ENCODE measurements at regions not wholly inside any gene's neighbourhood (a gene's known extent, or its start where the extent isn't known, plus 50 kb on each side); places are given as distances from the start of the nearest gene placed in this dataset.

DNA sequence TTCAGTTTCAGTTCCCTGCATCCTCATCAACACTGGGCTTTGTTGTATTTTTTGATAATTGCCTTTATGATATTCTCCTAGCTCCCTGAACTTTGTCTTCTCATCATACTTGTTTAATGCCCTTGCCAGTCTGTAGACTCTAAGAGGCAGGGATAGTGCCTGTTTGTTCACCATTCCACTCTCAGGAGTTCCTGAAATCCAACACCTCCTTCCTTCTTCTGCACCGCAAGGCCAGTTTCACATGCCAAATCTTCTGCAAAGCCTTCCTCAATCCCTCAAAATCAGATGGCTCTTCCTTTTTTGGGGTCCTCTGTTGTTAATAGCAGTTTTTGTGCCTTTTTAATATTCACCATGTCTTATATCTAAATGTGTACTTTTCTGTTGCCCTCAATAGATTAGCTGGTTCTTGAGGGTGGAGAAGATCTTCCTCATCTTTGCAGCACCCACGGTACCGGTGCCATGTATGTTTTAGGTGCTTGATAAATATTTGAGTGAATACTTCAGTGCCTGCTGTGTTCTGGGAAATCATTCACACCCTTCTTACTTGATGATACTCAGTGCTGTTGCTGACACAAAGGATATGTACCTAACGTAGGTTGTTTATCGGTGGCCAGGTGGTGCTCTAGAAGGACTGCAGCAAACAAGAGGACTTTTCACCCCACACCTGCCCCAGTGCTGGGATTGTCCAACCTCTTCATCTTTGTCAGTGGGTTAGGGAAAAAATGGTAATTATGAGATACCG is 85.3 kb upstream of the LIMCH1 start:
- Histone ChIP-seq H3K9me3 (ENCODE audit: low read depth, low read length) (no peaks in the 10 kb centered on the region), H3K79me2 (ENCODE audit: insufficient read depth, low read length) (no peaks in the 10 kb centered on the region), H2AFZ (ENCODE audit: low read length) (no peak overlapping the region), H3K27me3 (ENCODE audit: insufficient read depth, low read length) (no peaks in the 10 kb centered on the region), H3K4me3 (ENCODE audit: insufficient read depth, low read length) (no peak overlapping the region), H3K36me3 (ENCODE audit: insufficient read depth, low read length) (no peaks in the 10 kb centered on the region), H3K27ac (ENCODE audit: low read depth, low read length) (no peak overlapping the region), H3K4me1 (ENCODE audit: insufficient read depth, low read length) (no peaks in the 10 kb centered on the region), H4K20me1 (ENCODE audit: insufficient read depth, low read length) (no peaks in the 10 kb centered on the region), H3K4me2 (ENCODE audit: insufficient read depth, low read length) (no peak overlapping the region)
- DNase-seq (ENCODE audit: insufficient read length, low spot score, missing footprints): no peak
- TF ChIP-seq CTCF (IDR thresholded peaks at IDR 0.05; ENCODE audit: extremely low read depth, low read depth, low read length): no peak

- no peak for DNase-seq (ENCODE audit: insufficient read length, low spot score, missing footprints)
- H3K4me3 ChIP-seq (ENCODE audit: insufficient read depth, low read length): no peak overlapping the region
- H3K36me3 ChIP-seq (ENCODE audit: insufficient read depth, low read length): no peaks in the 10 kb centered on the region
- H3K4me2 ChIP-seq (ENCODE audit: insufficient read depth, low read length): no peak overlapping the region
- no peaks in the 10 kb centered on the region for H3K9me3 ChIP-seq (ENCODE audit: low read depth, low read length)
- H4K20me1 ChIP-seq (ENCODE audit: insufficient read depth, low read length): no peaks in the 10 kb centered on the region
- H3K79me2 ChIP-seq (ENCODE audit: insufficient read depth, low read length): no peaks in the 10 kb centered on the region
- no peaks in the 10 kb centered on the region for H3K4me1 ChIP-seq (ENCODE audit: insufficient read depth, low read length)
- no peak for TF ChIP-seq CTCF (IDR thresholded peaks at IDR 0.05; ENCODE audit: extremely low read depth, low read depth, low read length)
- no peak overlapping the region for H3K27ac ChIP-seq (ENCODE audit: low read depth, low read length)
- no peaks in the 10 kb centered on the region for H3K27me3 ChIP-seq (ENCODE audit: insufficient read depth, low read length)
- no peak overlapping the region for H2AFZ ChIP-seq (ENCODE audit: low read length)
Observed at GRCh38 chr4:41454423-41454822, 83.5 kb upstream of the LIMCH1 start.

GRCh38 chr4:41455206-41455605 is 82.8 kb upstream of the LIMCH1 start:
- H3K9me3 ChIP-seq (ENCODE audit: low read depth, low read length): no peaks in the 10 kb centered on the region
- H3K27ac ChIP-seq (ENCODE audit: low read depth, low read length): no peak overlapping the region
- H2AFZ ChIP-seq (ENCODE audit: low read length): no peak overlapping the region
- no peak overlapping the region for H3K4me3 ChIP-seq (ENCODE audit: insufficient read depth, low read length)
- H3K4me2 ChIP-seq (ENCODE audit: insufficient read depth, low read length): no peak overlapping the region
- TF ChIP-seq CTCF (IDR thresholded peaks at IDR 0.05; ENCODE audit: extremely low read depth, low read depth, low read length): no peak
- H3K27me3 ChIP-seq (ENCODE audit: insufficient read depth, low read length): no peaks in the 10 kb centered on the region
- H4K20me1 ChIP-seq (ENCODE audit: insufficient read depth, low read length): no peaks in the 10 kb centered on the region
- DNase-seq (ENCODE audit: insufficient read length, low spot score, missing footprints): no peak
- no peaks in the 10 kb centered on the region for H3K36me3 ChIP-seq (ENCODE audit: insufficient read depth, low read length)
- no peaks in the 10 kb centered on the region for H3K4me1 ChIP-seq (ENCODE audit: insufficient read depth, low read length)
- H3K79me2 ChIP-seq (ENCODE audit: insufficient read depth, low read length): no peaks in the 10 kb centered on the region

- Histone ChIP-seq H3K27me3 (ENCODE audit: insufficient read depth, low read length) (no peaks in the 10 kb centered on the region), H2AFZ (ENCODE audit: low read length) (no peak overlapping the region), H3K4me3 (ENCODE audit: insufficient read depth, low read length) (no peak overlapping the region), H3K36me3 (ENCODE audit: insufficient read depth, low read length) (no peaks in the 10 kb centered on the region), H3K79me2 (ENCODE audit: insufficient read depth, low read length) (no peaks in the 10 kb centered on the region), H3K9me3 (ENCODE audit: low read depth, low read length) (no peaks in the 10 kb centered on the region), H4K20me1 (ENCODE audit: insufficient read depth, low read length) (no peaks in the 10 kb centered on the region), H3K27ac (ENCODE audit: low read depth, low read length) (no peak overlapping the region), H3K4me2 (ENCODE audit: insufficient read depth, low read length) (no peak overlapping the region), H3K4me1 (ENCODE audit: insufficient read depth, low read length) (no peaks in the 10 kb centered on the region)
- DNase-seq (ENCODE audit: insufficient read length, low spot score, missing footprints): no peak
- no peak for TF ChIP-seq CTCF (IDR thresholded peaks at IDR 0.05; ENCODE audit: extremely low read depth, low read depth, low read length)
Observed at GRCh38 chr4:41456559-41457101, 81.3 kb upstream of the LIMCH1 start.

Measured in osteoblast (primary cell).